ENCODE measurements at regions not wholly inside any gene's neighbourhood (a gene's known extent, or its start where the extent isn't known, plus 50 kb on each side); places are given as distances from the start of the nearest gene placed in this dataset.

GRCh38 chr2:236882074-236882473, 203.6 kb upstream of the COPS8 start:
- TF ChIP-seq CTCF (IDR thresholded peaks at IDR 0.05) (no peak), POLR2A (IDR thresholded peaks at IDR 0.05) (no peak)
